ENCODE measurements at regions not wholly inside any gene's neighbourhood (a gene's known extent, or its start where the extent isn't known, plus 50 kb on each side); places are given as distances from the start of the nearest gene placed in this dataset.

DNA sequence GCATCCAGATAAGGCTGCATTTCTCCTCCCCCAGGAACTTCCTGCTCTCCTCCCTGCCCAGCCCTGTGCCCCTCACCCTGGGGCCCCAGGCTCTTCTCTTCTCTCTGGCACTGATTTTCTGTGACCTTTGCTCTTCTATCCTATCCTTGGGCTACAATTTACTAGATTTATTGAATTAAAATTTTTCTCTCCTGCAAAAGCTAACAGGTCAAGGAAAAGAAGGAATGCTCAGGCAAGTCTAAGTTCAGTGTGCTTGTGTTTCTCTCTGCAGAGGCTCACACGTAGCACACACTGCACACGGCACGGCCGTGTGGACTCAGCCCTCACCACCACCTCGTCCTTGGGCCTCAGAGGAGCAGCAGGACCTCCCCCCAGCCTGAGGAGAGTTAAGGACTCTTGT is 94.2 kb upstream of the SNTG2 start:
- peak overlapping the region; percentile 31 for H3K4me2 ChIP-seq
- H4K20me1 ChIP-seq (ENCODE audit: insufficient read depth, poor library complexity, severe bottlenecking) = no peaks in the 10 kb centered on the region
- H3K27ac ChIP-seq = no peak overlapping the region
- WGBS (ENCODE audit: low lambda C conversion rate, missing lambda C conversion rate) = 39% methylated on average over 5 of the region's 5 CpGs
- no peaks in the 10 kb centered on the region for H3K36me3 ChIP-seq (replicated peaks; ENCODE audit: insufficient read depth, low read depth)
- no peak overlapping the region for H2AFZ ChIP-seq
- H3K27me3 ChIP-seq = no peaks in the 10 kb centered on the region
- no peaks in the 10 kb centered on the region for H3K79me2 ChIP-seq
- no peak for DNase-seq (ENCODE audit: low spot score)
- H3K9me2 ChIP-seq (replicated peaks; ENCODE audit: insufficient read depth) = no peaks in the 10 kb centered on the region
- H3K9me3 ChIP-seq (ENCODE audit: low read depth) = no peaks in the 10 kb centered on the region
- H3K4me1 ChIP-seq (ENCODE audit: insufficient read depth) = peaks cover 14% of the 10 kb centered on the region
- H3K4me3 ChIP-seq = no peak overlapping the region
- TF ChIP-seq, protein P1, sequence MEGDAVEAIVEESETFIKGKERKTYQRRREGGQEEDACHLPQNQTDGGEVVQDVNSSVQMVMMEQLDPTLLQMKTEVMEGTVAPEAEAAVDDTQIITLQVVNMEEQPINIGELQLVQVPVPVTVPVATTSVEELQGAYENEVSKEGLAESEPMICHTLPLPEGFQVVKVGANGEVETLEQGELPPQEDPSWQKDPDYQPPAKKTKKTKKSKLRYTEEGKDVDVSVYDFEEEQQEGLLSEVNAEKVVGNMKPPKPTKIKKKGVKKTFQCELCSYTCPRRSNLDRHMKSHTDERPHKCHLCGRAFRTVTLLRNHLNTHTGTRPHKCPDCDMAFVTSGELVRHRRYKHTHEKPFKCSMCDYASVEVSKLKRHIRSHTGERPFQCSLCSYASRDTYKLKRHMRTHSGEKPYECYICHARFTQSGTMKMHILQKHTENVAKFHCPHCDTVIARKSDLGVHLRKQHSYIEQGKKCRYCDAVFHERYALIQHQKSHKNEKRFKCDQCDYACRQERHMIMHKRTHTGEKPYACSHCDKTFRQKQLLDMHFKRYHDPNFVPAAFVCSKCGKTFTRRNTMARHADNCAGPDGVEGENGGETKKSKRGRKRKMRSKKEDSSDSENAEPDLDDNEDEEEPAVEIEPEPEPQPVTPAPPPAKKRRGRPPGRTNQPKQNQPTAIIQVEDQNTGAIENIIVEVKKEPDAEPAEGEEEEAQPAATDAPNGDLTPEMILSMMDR (IDR thresholded peaks at IDR 0.05; ENCODE audit: poor library complexity) = no peak
- TF ChIP-seq EZH2 (IDR thresholded peaks at IDR 0.05; ENCODE audit: borderline replicate concordance) (no peak), EZH2phosphoT487 (IDR thresholded peaks at IDR 0.05; ENCODE audit: low read depth, severe bottlenecking, unreplicated experiment) (no peak)

- no peak for DNase-seq (ENCODE audit: low spot score)
- Histone ChIP-seq H3K4me2 (no peak overlapping the region), H3K9me2 (replicated peaks; ENCODE audit: insufficient read depth) (no peaks in the 10 kb centered on the region), H3K27ac (no peak overlapping the region), H3K9me3 (ENCODE audit: low read depth) (no peaks in the 10 kb centered on the region), H3K79me2 (no peaks in the 10 kb centered on the region), H3K4me3 (no peak overlapping the region), H3K27me3 (no peaks in the 10 kb centered on the region), H2AFZ (no peak overlapping the region), H3K36me3 (replicated peaks; ENCODE audit: insufficient read depth, low read depth) (no peaks in the 10 kb centered on the region), H3K4me1 (ENCODE audit: insufficient read depth) (peaks cover 14% of the 10 kb centered on the region), H4K20me1 (ENCODE audit: insufficient read depth, poor library complexity, severe bottlenecking) (no peaks in the 10 kb centered on the region)
- 68% methylated on average over 2 of the region's 2 CpGs for WGBS (ENCODE audit: low lambda C conversion rate, missing lambda C conversion rate)
- no peak for TF ChIP-seq EZH2 (IDR thresholded peaks at IDR 0.05; ENCODE audit: borderline replicate concordance)
- TF ChIP-seq, protein P1 (IDR thresholded peaks at IDR 0.05; ENCODE audit: poor library complexity) = no peak
- TF ChIP-seq EZH2phosphoT487 (IDR thresholded peaks at IDR 0.05; ENCODE audit: low read depth, severe bottlenecking, unreplicated experiment) = no peak
These were observed 94.6 kb upstream of the SNTG2 start for GRCh38 chr2:856041-856440.

DNA sequence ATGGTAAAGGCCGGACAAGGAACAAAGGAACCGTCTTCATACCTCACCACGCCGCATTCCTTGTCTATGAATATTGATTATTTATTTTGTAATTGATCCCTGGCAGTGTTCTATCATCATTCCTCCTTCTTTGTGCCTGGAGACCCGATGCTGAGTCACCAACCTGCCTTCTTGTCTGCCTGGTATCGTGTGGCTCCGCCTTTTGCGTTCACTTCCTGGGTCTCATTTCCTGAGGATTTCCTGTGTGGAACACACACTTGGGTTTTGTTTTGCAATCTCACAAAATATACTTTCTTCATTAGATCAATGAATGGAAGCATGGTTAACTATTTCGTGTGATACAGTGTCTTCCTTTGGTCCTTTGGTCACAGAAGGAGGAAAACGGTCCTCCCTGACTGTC is 95.5 kb upstream of the SNTG2 start:
- 91% methylated on average over 10 of the region's 10 CpGs for WGBS (ENCODE audit: low lambda C conversion rate, missing lambda C conversion rate)
- Histone ChIP-seq H3K9me3 (ENCODE audit: low read depth) (no peaks in the 10 kb centered on the region), H3K9me2 (replicated peaks; ENCODE audit: insufficient read depth) (no peaks in the 10 kb centered on the region), H2AFZ (no peak overlapping the region), H3K4me1 (ENCODE audit: insufficient read depth) (peaks cover 14% of the 10 kb centered on the region), H3K4me3 (no peak overlapping the region), H3K27ac (no peak overlapping the region), H3K4me2 (no peak overlapping the region), H3K79me2 (no peaks in the 10 kb centered on the region), H4K20me1 (ENCODE audit: insufficient read depth, poor library complexity, severe bottlenecking) (no peaks in the 10 kb centered on the region), H3K36me3 (replicated peaks; ENCODE audit: insufficient read depth, low read depth) (no peaks in the 10 kb centered on the region), H3K27me3 (no peaks in the 10 kb centered on the region)
- TF ChIP-seq EZH2 (IDR thresholded peaks at IDR 0.05; ENCODE audit: borderline replicate concordance) (no peak), EZH2phosphoT487 (IDR thresholded peaks at IDR 0.05; ENCODE audit: low read depth, severe bottlenecking, unreplicated experiment) (no peak)
- TF ChIP-seq, protein P1 (IDR thresholded peaks at IDR 0.05; ENCODE audit: poor library complexity) = no peak
- DNase-seq (ENCODE audit: low spot score) = no peak

- Histone ChIP-seq H4K20me1 (ENCODE audit: insufficient read depth, poor library complexity, severe bottlenecking) (no peaks in the 10 kb centered on the region), H3K4me2 (no peak overlapping the region), H3K4me1 (ENCODE audit: insufficient read depth) (peaks cover 14% of the 10 kb centered on the region), H3K36me3 (replicated peaks; ENCODE audit: insufficient read depth, low read depth) (no peaks in the 10 kb centered on the region), H3K9me3 (ENCODE audit: low read depth) (no peaks in the 10 kb centered on the region), H3K9me2 (replicated peaks; ENCODE audit: insufficient read depth) (no peaks in the 10 kb centered on the region), H3K79me2 (no peaks in the 10 kb centered on the region), H2AFZ (no peak overlapping the region), H3K27me3 (no peaks in the 10 kb centered on the region), H3K4me3 (no peak overlapping the region), H3K27ac (no peak overlapping the region)
- TF ChIP-seq, protein P1 (IDR thresholded peaks at IDR 0.05; ENCODE audit: poor library complexity) = peak; percentile 49
- TF ChIP-seq EZH2phosphoT487 (IDR thresholded peaks at IDR 0.05; ENCODE audit: low read depth, severe bottlenecking, unreplicated experiment) (no peak), EZH2 (IDR thresholded peaks at IDR 0.05; ENCODE audit: borderline replicate concordance) (no peak)
- peak; percentile 61 for DNase-seq (ENCODE audit: low spot score)
- 27% methylated on average over 3 of the region's 3 CpGs for WGBS (ENCODE audit: low lambda C conversion rate, missing lambda C conversion rate)
These were observed 96.2 kb upstream of the SNTG2 start for GRCh38 chr2:854460-854859.

All from hepatocyte (in vitro differentiated cells).